GM21717 (cell line): ENCODE measurements at regions not wholly inside any gene's neighbourhood (a gene's known extent, or its start where the extent isn't known, plus 50 kb on each side); places are given as distances from the start of the nearest gene placed in this dataset.

ENCODE experiments used
- ATAC-seq: cut with Tn5 transposase; IDR thresholded peaks from one replicate; pipeline ENCODE4 v1.9.1; 2021; ENCODE audit warnings: mild to moderate bottlenecking, moderate library complexity; ENCODE audit not compliant: unreplicated experiment

DNA sequence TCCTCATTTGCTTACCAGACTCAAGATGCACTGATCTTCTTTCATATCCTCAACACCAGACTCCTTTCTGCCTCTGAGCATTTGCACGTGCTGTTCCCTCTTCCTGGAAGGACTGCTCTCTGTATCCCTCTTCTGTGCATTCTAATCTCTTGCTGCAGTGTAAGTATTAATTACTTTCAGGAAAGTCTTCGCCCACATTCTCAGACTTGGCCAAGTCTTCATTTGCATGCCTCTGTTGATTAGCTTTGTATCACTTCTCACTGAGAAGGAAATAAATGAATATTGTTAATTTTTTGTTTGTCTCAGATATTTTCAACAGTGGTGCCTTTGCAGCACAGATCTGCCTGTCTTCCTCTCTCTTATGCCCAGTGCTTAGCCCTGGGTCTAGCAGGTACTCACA lies 50.3 kb upstream of the RAB3GAP2 start:
- ATAC-seq: no peak
